H9 (cell line): ENCODE measurements at regions not wholly inside any gene's neighbourhood (a gene's known extent, or its start where the extent isn't known, plus 50 kb on each side); places are given as distances from the start of the nearest gene placed in this dataset.
A peak's percentile ranks its signal among the peaks of the same experiment; 100 is the strongest.

ENCODE experiments used
- DNase-seq: peaks from one replicate; pipeline ENCODE4 v3.0.0-alpha.2; 2017
- H2AFZ ChIP-seq: one replicate; pipeline ENCODE4 v1.6.1; 2013; ENCODE audit warnings: mild to moderate bottlenecking, low read length, control low read depth, moderate library complexity
- H2AK5ac ChIP-seq: 2 replicates; pipeline ENCODE4 v1.6.1; 2013; ENCODE audit warnings: low read length, control low read depth, mixed read lengths; ENCODE audit not compliant: insufficient read length
- H2BK120ac ChIP-seq: one replicate; pipeline ENCODE4 v1.6.1; 2013; ENCODE audit warnings: low read depth, mild to moderate bottlenecking, low read length, control low read depth, inconsistent platforms; ENCODE audit not compliant: poor library complexity, severe bottlenecking
- H2BK12ac ChIP-seq: 2 replicates; pipeline ENCODE4 v1.6.1; 2013; ENCODE audit warnings: low read length, control low read depth, mixed read lengths, low read depth; ENCODE audit not compliant: insufficient read length
- H2BK15ac ChIP-seq: 2 replicates; pipeline ENCODE4 v1.6.1; 2013; ENCODE audit warnings: low read depth, low read length, control low read depth
- H2BK20ac ChIP-seq: one replicate; pipeline ENCODE4 v1.6.1; 2013; ENCODE audit warnings: low read depth, mild to moderate bottlenecking, low read length, control low read depth, inconsistent platforms; ENCODE audit not compliant: poor library complexity, severe bottlenecking
- H2BK5ac ChIP-seq: 2 replicates; pipeline ENCODE4 v1.6.1; 2013; ENCODE audit warnings: low read length, control low read depth, mixed read lengths; ENCODE audit not compliant: insufficient read length
- H3K14ac ChIP-seq: 2 replicates; pipeline ENCODE4 v1.6.1; 2013; ENCODE audit warnings: low read length, control low read depth; ENCODE audit not compliant: insufficient read depth
- H3K18ac ChIP-seq: 2 replicates; pipeline ENCODE4 v1.6.1; 2013; ENCODE audit warnings: low read depth, mild to moderate bottlenecking, mixed read lengths, low read length, control low read depth; ENCODE audit not compliant: insufficient read length
- H3K23ac ChIP-seq: 2 replicates; pipeline ENCODE4 v1.6.1; 2013; ENCODE audit warnings: low read length, control low read depth, mixed read lengths, low read depth; ENCODE audit not compliant: insufficient read length
- H3K23me2 ChIP-seq: 2 replicates; pipeline ENCODE4 v1.6.1; 2013; ENCODE audit warnings: low read depth, mild to moderate bottlenecking, mixed read lengths, low read length, control low read depth; ENCODE audit not compliant: insufficient read length, poor library complexity, severe bottlenecking
- H3K27ac ChIP-seq: 2 replicates; pipeline ENCODE4 v1.5.1; 2013; ENCODE audit warnings: low read length, control low read depth, mixed read lengths, low read depth; ENCODE audit not compliant: insufficient read length
- H3K27me3 ChIP-seq: 2 replicates; pipeline ENCODE4 v1.6.1; 2013; ENCODE audit warnings: low read length, control low read depth, inconsistent platforms; ENCODE audit not compliant: insufficient read depth
- H3K4ac ChIP-seq: 2 replicates; pipeline ENCODE4 v1.6.1; 2013; ENCODE audit warnings: low read depth, mild to moderate bottlenecking, control low read depth, inconsistent platforms, low read length, moderate library complexity
- H3K4me1 ChIP-seq: 2 replicates; pipeline ENCODE4 v1.6.1; 2013; ENCODE audit warnings: low read length, control low read depth, inconsistent platforms; ENCODE audit not compliant: insufficient read depth
- H3K4me2 ChIP-seq: 2 replicates; pipeline ENCODE4 v1.6.1; 2013; ENCODE audit warnings: low read length, control low read depth, mixed read lengths; ENCODE audit not compliant: insufficient read length, insufficient read depth
- H3K56ac ChIP-seq: 2 replicates; pipeline ENCODE4 v1.6.1; 2013; ENCODE audit warnings: low read depth, mild to moderate bottlenecking, mixed read lengths, low read length, control low read depth; ENCODE audit not compliant: insufficient read length
- H3K79me1 ChIP-seq: 2 replicates; pipeline ENCODE4 v1.6.1; 2013; ENCODE audit warnings: low read depth, mild to moderate bottlenecking, moderate library complexity, low read length, control low read depth, inconsistent platforms; ENCODE audit not compliant: insufficient read depth, poor library complexity, severe bottlenecking
- H3K79me2 ChIP-seq: 2 replicates; pipeline ENCODE4 v1.6.1; 2013; ENCODE audit warnings: low read length, control low read depth, inconsistent platforms; ENCODE audit not compliant: insufficient read depth
- H3K9ac ChIP-seq: 2 replicates; pipeline ENCODE4 v1.6.1; 2013; ENCODE audit warnings: low read length, control low read depth, mixed read lengths; ENCODE audit not compliant: insufficient read length; ENCODE audit errors: extremely low read depth
- H3K9me3 ChIP-seq: one replicate; pipeline ENCODE4 v1.6.1; 2013; ENCODE audit warnings: low read depth, low read length, inconsistent platforms; ENCODE audit not compliant: control insufficient read depth
- H3T11ph ChIP-seq: one replicate; pipeline ENCODE4 v1.6.1; 2013; ENCODE audit warnings: mild to moderate bottlenecking, low read length, control low read depth, inconsistent platforms
- H4K20me1 ChIP-seq: one replicate; pipeline ENCODE4 v1.6.1; 2013; ENCODE audit not compliant: control insufficient read depth, insufficient read length, insufficient read depth
- H4K5ac ChIP-seq: 2 replicates; pipeline ENCODE4 v1.6.1; 2013; ENCODE audit warnings: low read depth, mild to moderate bottlenecking, mixed read lengths, low read length, control low read depth; ENCODE audit not compliant: insufficient read length
- H4K8ac ChIP-seq: replicated peaks from 2 replicates; pipeline ENCODE4 v1.6.1; 2013; ENCODE audit warnings: low read length, control low read depth, mixed read lengths, low read depth; ENCODE audit not compliant: insufficient read length
- H4K91ac ChIP-seq: 2 replicates; pipeline ENCODE4 v1.6.1; 2013; ENCODE audit warnings: low read depth, mild to moderate bottlenecking, moderate library complexity, mixed read lengths, low read length, control low read depth; ENCODE audit not compliant: insufficient read length
- H3K27ac Mint-ChIP-seq, 3 experiments: 2 replicates in 2 of 3; 3 replicates in 1 of 3; pipeline ENCODE4 v1.8.0; 2020 to 2021; ENCODE audit warnings: mixed read lengths in 3 of 3, mild to moderate bottlenecking in 1 of 3, moderate library complexity in 1 of 3
- H3K27me3 Mint-ChIP-seq: 2 replicates; pipeline ENCODE4 v1.8.0; 2021; ENCODE audit warnings: low read depth, mild to moderate bottlenecking, moderate library complexity, mixed read lengths
- H3K36me3 Mint-ChIP-seq, 3 experiments: 2 replicates in 2 of 3; 3 replicates in 1 of 3; pipeline ENCODE4 v1.8.0; 2020 to 2021; ENCODE audit warnings: low read depth in 3 of 3, mixed read lengths in 3 of 3; ENCODE audit not compliant: insufficient read depth in 1 of 3
- H3K4me1 Mint-ChIP-seq, 2 experiments: 2 replicates each; pipeline ENCODE4 v1.8.0; 2020; ENCODE audit warnings: mixed read lengths in 2 of 2
- H3K4me3 Mint-ChIP-seq, 2 experiments: 2 replicates in 1 of 2; 3 replicates in 1 of 2; pipeline ENCODE4 v1.8.0; 2020 to 2021; ENCODE audit warnings: mild to moderate bottlenecking in 2 of 2, mixed read lengths in 2 of 2, moderate library complexity in 1 of 2
- H3K9me3 Mint-ChIP-seq, 2 experiments: 2 replicates in 1 of 2; 3 replicates in 1 of 2; pipeline ENCODE4 v1.8.0; 2020; ENCODE audit warnings: mild to moderate bottlenecking in 2 of 2, mixed read lengths in 2 of 2, moderate library complexity in 1 of 2
- CTCF ChIP-seq: fragments of 200-600 bp; sonication (generic); conservative IDR thresholded peaks from 3 replicates; pipeline ENCODE4 v1.8.0; 2021; ENCODE audit warnings: antibody characterized with exemption, mild to moderate bottlenecking
- WGBS: extraction: QIAGEN DNeasy Blood & Tissue Kit; methylation state at CpG from one replicate; pipeline ENCODE4 v1.1.7; 2013; ENCODE audit warnings: missing lambda C conversion rate, low lambda C conversion rate, mixed read lengths; ENCODE audit not compliant: insufficient read length; ENCODE audit errors: extremely low coverage; 5-methylcytosine and 5-hydroxymethylcytosine counted together

GRCh38 chr2:15745350-15745749 is 153.7 kb downstream of the DDX1 start:
- Histone ChIP-seq H4K5ac (no peak overlapping the region), H3K79me2 (no peaks in the 10 kb centered on the region), H3K18ac (no peak overlapping the region), H2BK15ac (no peak overlapping the region), H2BK20ac (no peak overlapping the region), H3K4ac (no peak overlapping the region), H3K14ac (no peak overlapping the region), H2AFZ (no peak overlapping the region), H4K20me1 (no peaks in the 10 kb centered on the region), H2BK12ac (no peak overlapping the region), H3K4me2 (no peak overlapping the region), H3K9me3 (no peaks in the 10 kb centered on the region), H3K23ac (no peak overlapping the region), H3T11ph (no peak overlapping the region), H3K4me1 (peaks cover 6% of the 10 kb centered on the region; the same call in 1 of the 2 replicates), H3K56ac (no peak overlapping the region), H3K9ac (no peak overlapping the region), H4K8ac (no peak overlapping the region), H3K79me1 (no peaks in the 10 kb centered on the region), H3K23me2 (no peaks in the 10 kb centered on the region), H2BK120ac (no peak overlapping the region), H3K27ac (no peak overlapping the region), H2AK5ac (no peak overlapping the region), H3K27me3 (no peaks in the 10 kb centered on the region), H4K91ac (no peak overlapping the region), H2BK5ac (no peak overlapping the region)
- Mint-ChIP-seq H3K36me3 (peaks cover 0 to 4% (median 0%) of the 10 kb centered on the region in 3 experiments; a peak in 1 of 7 replicates), H3K27ac (peak overlapping the region in 1 of 3 experiments; percentile 50; a peak in 2 of 7 replicates), H3K9me3 (peaks cover 2 to 8% of the 10 kb centered on the region in 2 experiments; a peak in 2 of 5 replicates), H3K4me1 (peaks cover 15 to 22% of the 10 kb centered on the region in 2 experiments), H3K27me3 (no peaks in the 10 kb centered on the region; the same call in 1 of the 2 replicates), H3K4me3 (no peak overlapping the region)
- no CpG with 5 or more reads among the region's 3 CpGs for WGBS
- no peak for TF ChIP-seq CTCF
- no peak for DNase-seq
